GM12865 (cell line): ENCODE measurements at regions not wholly inside any gene's neighbourhood (a gene's known extent, or its start where the extent isn't known, plus 50 kb on each side); places are given as distances from the start of the nearest gene placed in this dataset.

Experiments
- DNase-seq: peaks from one replicate; pipeline ENCODE4 v3.0.0; 2010; ENCODE audit warnings: low read depth
- H3K4me3 ChIP-seq: 2 replicates; pipeline ENCODE4 v1.5.1; 2011; ENCODE audit warnings: mild to moderate bottlenecking, low read depth, low read length, control low read depth
- TF ChIP-seq, protein P1 (sequence below): IDR thresholded peaks from 2 replicates; pipeline ENCODE4 v1.5.1; 2011; ENCODE audit warnings: low read length, control low read depth, low read depth, inconsistent platforms; ENCODE audit not compliant: insufficient read depth; ENCODE audit errors: missing control alignments

DNA sequence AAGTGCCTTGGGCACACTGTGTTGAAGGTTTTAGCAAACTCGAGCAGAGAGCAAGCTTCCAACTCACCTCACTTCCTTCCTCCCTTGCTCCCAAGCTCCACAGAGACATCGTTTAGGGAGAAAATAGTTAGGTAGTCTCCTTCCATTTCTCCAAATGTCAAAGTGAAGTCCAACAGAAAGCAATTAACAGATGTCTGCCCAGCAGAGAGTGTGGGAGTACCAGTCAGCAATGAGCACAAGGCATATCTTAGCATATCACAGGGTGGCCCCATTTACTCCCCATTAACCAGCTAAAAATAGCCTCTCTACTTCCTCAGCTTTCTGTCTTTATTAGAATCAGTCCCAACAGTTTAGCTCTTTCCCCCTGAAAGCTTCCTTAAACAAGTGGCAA, 334.2 kb upstream of the CAMK1G start:
- TF ChIP-seq, protein P1, sequence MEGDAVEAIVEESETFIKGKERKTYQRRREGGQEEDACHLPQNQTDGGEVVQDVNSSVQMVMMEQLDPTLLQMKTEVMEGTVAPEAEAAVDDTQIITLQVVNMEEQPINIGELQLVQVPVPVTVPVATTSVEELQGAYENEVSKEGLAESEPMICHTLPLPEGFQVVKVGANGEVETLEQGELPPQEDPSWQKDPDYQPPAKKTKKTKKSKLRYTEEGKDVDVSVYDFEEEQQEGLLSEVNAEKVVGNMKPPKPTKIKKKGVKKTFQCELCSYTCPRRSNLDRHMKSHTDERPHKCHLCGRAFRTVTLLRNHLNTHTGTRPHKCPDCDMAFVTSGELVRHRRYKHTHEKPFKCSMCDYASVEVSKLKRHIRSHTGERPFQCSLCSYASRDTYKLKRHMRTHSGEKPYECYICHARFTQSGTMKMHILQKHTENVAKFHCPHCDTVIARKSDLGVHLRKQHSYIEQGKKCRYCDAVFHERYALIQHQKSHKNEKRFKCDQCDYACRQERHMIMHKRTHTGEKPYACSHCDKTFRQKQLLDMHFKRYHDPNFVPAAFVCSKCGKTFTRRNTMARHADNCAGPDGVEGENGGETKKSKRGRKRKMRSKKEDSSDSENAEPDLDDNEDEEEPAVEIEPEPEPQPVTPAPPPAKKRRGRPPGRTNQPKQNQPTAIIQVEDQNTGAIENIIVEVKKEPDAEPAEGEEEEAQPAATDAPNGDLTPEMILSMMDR = no peak
- no peak for DNase-seq
- H3K4me3 ChIP-seq = no peak overlapping the region

DNA sequence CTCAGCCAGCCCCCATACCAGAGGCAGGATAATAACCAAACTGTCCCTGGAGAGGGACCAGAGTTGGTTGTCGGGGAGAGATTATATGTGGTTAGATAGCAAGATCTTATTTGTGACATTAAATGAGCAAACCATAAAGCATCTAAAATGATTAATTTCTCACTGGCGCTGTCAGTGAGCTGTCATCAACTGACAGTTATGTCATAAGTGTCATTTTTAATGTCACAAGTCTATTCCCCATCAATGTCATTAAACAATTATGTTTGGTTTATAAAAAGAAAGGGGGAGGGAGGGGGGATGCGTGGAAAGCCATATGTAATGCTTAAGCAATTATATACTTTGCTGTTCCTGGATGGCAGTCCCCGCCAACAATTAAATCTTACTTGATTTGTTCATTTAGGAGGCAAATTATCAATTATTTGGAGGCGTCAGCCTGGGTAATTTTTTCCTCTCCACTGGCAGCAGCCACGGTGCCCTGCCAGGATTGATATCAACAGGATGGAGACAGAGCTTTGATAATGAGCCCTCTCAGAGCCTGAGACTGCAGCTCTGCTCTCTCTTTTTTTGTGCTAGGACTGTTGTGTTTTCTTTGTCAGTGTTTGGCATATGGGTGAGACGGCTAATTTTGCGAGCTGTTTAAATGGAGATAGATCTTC, 333.6 kb upstream of the CAMK1G start:
- H3K4me3 ChIP-seq = no peak overlapping the region
- DNase-seq = no peak
- TF ChIP-seq, protein P1 = no peak

DNA sequence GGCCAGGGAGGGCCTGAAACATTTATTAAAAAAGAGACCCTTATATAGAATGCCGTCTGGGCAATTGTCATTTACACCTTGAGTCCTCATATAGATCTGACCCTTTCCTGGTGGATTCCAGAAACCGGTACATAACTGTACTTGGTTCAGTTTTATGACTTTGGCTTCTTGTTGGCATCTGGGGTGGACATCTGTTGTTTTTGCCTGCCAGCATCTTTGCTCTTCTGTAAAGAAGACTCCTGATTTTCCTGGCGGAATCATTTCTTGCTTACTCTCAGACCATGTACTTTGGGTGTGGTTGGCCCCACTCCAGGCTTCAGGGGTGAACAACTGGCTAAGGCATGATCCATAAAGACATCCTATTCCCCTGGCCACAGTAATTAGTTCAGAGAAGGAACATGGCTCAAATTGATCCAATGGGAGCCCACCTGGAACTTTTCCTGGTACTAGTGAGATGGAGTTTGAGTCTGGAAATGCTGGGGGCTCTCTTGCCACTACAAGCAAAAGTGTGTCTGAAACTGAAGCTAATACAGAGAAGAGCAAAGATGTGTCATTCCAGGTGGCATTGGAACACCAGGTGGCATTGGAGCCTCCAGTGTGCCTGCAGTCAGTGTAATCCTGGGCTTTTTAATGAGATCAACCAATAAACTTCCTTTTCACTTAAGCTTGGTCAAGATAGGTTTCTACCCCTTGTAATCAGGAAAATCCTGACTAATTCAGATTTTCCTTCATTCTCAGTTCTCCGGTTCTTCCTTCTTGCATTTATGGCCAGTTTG, 332.5 kb upstream of the CAMK1G start:
- no peak for DNase-seq
- TF ChIP-seq, protein P1 = no peak
- no peak overlapping the region for H3K4me3 ChIP-seq

DNA sequence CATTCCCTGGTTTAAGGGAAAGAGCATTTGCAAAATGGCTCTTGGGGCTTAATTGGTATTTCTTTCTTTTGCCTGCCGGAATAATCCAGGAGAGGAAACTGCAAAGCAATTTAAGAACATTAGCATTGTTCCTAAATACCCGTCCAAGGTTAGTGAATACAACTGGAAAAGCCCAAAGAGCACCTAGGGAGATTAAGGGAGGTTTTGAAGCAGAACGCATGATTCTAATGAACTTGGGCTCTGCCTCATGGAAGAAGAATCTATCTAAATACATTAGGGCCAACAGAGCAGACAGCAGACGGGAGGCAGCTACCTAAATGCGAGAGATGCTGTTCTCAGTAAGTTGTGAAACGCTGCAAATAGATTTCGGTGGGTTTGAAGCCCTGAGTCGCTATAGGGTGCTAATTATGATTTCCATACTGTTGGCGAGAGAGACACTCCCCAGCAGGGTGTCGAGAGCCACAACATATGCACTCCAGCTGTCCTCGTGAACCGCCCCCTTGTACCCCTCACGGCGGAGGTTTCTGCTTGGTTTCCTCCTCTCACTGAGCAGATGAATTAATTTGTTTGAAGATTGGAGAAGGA, 326.7 kb upstream of the CAMK1G start:
- TF ChIP-seq, protein P1 = no peak

DNA sequence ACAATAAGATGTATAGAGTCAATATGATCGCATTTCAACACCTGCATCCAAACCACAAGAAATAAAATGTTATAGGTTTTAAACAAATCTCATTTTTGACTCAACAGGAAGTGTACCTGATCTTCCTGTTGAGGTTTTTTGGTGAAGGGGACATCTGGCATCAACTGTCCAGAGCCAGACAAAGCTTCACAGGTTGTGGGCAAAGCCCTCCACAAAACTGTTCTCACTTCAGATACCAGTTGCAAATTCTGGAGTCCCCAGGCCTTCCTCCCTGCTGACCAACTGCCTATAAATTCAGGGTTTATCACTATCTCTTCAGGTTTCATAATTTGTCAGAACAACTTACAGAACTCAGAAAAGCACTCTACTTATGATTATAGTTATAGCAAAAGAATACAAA, 326.1 kb upstream of the CAMK1G start:
- H3K4me3 ChIP-seq = no peak overlapping the region
- TF ChIP-seq, protein P1 = no peak
- DNase-seq = no peak

More for the DNA sequence above, 326.7 kb upstream of the CAMK1G start:
- H3K4me3 ChIP-seq = no peak overlapping the region
- no peak for DNase-seq

DNA sequence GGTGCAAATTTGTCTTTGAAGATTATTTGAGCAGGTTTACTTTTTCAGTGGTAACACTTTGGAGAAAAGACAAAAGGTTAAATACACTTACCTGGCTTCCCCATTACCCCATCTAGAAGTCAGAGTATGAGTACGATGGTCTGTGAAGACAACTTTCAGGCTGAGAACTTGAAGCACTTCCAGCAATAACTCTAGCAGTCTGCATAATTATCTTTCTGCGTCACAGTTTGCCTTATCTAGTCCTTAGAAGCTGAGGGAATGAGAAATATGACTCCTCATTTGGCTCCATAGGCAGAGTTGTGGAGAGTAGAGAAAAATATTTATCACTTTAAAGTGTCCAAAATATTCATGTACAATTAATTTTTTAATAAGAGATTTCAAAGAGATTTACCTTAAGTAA, 323.4 kb upstream of the CAMK1G start:
- TF ChIP-seq, protein P1 = no peak
- no peak overlapping the region for H3K4me3 ChIP-seq

More for the DNA sequence above, 323.4 kb upstream of the CAMK1G start:
- no peak for DNase-seq
